K562 (cell line): ENCODE measurements at regions not wholly inside any gene's neighbourhood (a gene's known extent, or its start where the extent isn't known, plus 50 kb on each side); places are given as distances from the start of the nearest gene placed in this dataset.

Experiments used
- CHD2 ChIP-seq: IDR thresholded peaks from 2 replicates; pipeline ENCODE4 v1.6.1; 2011; ENCODE audit warnings: low read depth, low read length
- EWSR1 ChIP-seq: fragments of 450-650 bp; IDR thresholded peaks from 2 replicates; pipeline ENCODE4 v1.6.1; 2018; ENCODE audit warnings: borderline replicate concordance, mild to moderate bottlenecking, low read depth, moderate library complexity; ENCODE audit not compliant: partially characterized antibody
- FOXO4 ChIP-seq: fragments of 450-650 bp; formaldehyde crosslinking; IDR thresholded peaks from 2 replicates; pipeline ENCODE4 v1.4.0; 2020; ENCODE audit warnings: mild to moderate bottlenecking, moderate library complexity
- NCOA2 ChIP-seq, 2 experiments: fragments of 450-650 bp; IDR thresholded peaks; 2 replicates each; pipeline ENCODE4 v1.6.1; 2018; ENCODE audit warnings: mild to moderate bottlenecking in 2 of 2, moderate library complexity in 1 of 2; ENCODE audit not compliant: partially characterized antibody in 2 of 2
- PPARD ChIP-seq: fragments of 250-450 bp; sonication (Bioruptor Pico); IDR thresholded peaks from 2 replicates; pipeline ENCODE4 v1.8.0; 2022; ENCODE audit warnings: inconsistent platforms, mild to moderate bottlenecking, moderate library complexity
- TCFL5 ChIP-seq: fragments of 250-450 bp; sonication (Bioruptor Pico); conservative IDR thresholded peaks from 2 replicates; pipeline ENCODE4 v1.6.1; 2021; ENCODE audit warnings: mild to moderate bottlenecking, moderate library complexity, matching md5 sums
- TF ChIP-seq, protein P1 (sequence below), 3 experiments: fragments of 200-800 bp in 1 of 3; fragments of 250-450 bp in 1 of 3; fragments of 450-650 bp in 1 of 3; sonication (Bioruptor Pico) in 1 of 3; sonication (Bioruptor generic) in 1 of 3; formaldehyde crosslinking in 1 of 3; IDR thresholded peaks; 2 replicates each; pipeline versions ENCODE4 v1.6.1 to v1.8.0; 2016 to 2022; ENCODE audit warnings: mild to moderate bottlenecking in 2 of 3, missing genetic modification characterization in 2 of 3, missing compliant biosample characterization in 1 of 3, moderate library complexity in 1 of 3

GRCh38 chr2:147449323-147449991, 395.4 kb upstream of the ACVR2A start (continued):
- TF ChIP-seq FOXO4 (no peak), PPARD (CRISPR knock-in tag) (no peak), TCFL5 (CRISPR knock-in tag) (no peak), NCOA2 (IDR thresholded peaks at IDR 0.05; ENCODE audit: partially characterized antibody in 2 of 2) (no peak), CHD2 (no peak), EWSR1 (no peak)
- TF ChIP-seq, protein P1, sequence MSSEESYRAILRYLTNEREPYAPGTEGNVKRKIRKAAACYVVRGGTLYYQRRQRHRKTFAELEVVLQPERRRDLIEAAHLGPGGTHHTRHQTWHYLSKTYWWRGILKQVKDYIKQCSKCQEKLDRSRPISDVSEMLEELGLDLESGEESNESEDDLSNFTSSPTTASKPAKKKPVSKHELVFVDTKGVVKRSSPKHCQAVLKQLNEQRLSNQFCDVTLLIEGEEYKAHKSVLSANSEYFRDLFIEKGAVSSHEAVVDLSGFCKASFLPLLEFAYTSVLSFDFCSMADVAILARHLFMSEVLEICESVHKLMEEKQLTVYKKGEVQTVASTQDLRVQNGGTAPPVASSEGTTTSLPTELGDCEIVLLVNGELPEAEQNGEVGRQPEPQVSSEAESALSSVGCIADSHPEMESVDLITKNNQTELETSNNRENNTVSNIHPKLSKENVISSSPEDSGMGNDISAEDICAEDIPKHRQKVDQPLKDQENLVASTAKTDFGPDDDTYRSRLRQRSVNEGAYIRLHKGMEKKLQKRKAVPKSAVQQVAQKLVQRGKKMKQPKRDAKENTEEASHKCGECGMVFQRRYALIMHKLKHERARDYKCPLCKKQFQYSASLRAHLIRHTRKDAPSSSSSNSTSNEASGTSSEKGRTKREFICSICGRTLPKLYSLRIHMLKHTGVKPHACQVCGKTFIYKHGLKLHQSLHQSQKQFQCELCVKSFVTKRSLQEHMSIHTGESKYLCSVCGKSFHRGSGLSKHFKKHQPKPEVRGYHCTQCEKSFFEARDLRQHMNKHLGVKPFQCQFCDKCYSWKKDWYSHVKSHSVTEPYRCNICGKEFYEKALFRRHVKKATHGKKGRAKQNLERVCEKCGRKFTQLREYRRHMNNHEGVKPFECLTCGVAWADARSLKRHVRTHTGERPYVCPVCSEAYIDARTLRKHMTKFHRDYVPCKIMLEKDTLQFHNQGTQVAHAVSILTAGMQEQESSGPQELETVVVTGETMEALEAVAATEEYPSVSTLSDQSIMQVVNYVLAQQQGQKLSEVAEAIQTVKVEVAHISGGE (CRISPR knock-in tag; IDR thresholded peaks at IDR 0.05), result no peak
